ENCODE measurements at regions not wholly inside any gene's neighbourhood (a gene's known extent, or its start where the extent isn't known, plus 50 kb on each side); places are given as distances from the start of the nearest gene placed in this dataset.

GRCh38 chr13:73450583-73450982 lies 391.8 kb downstream of the KLF5 start:
- Histone ChIP-seq H3K27me3 (ENCODE audit: control insufficient read depth in 1 of 2, insufficient read depth in 1 of 2, low read length in 2 of 2) (no peaks in the 10 kb centered on the region), H3K9ac (ENCODE audit: low read length) (no peak overlapping the region), H3K4ac (ENCODE audit: low read depth in 1 of 2, low read length in 2 of 2) (no peak overlapping the region), H3K4me2 (ENCODE audit: low read length, poor library complexity, severe bottlenecking) (no peak overlapping the region), H2BK120ac (ENCODE audit: low read depth, low read length) (no peak overlapping the region), H4K91ac (ENCODE audit: low read length) (no peak overlapping the region), H4K8ac (ENCODE audit: low read length) (no peak overlapping the region), H2AK5ac (ENCODE audit: low read length, severe bottlenecking) (no peak overlapping the region), H3K36me3 (ENCODE audit: control insufficient read depth in 1 of 2, insufficient read depth in 2 of 2, low read depth in 1 of 2, low read length in 2 of 2) (no peaks in the 10 kb centered on the region), H2AFZ (ENCODE audit: low read depth, low read length) (no peak overlapping the region), H3K4me1 (ENCODE audit: control insufficient read depth, insufficient read depth, low read depth, low read length) (no peaks in the 10 kb centered on the region), H3K23ac (ENCODE audit: low read length in 2 of 2) (no peak overlapping the region), H3K4me3 (ENCODE audit: insufficient read depth in 1 of 2, low read depth in 1 of 2, low read length in 2 of 2) (no peak overlapping the region), H3K14ac (ENCODE audit: low read length in 2 of 2) (no peak overlapping the region), H3K9me3 (ENCODE audit: control insufficient read depth, low read length) (no peaks in the 10 kb centered on the region), H3K18ac (ENCODE audit: low read depth in 1 of 2, low read length in 2 of 2) (no peak overlapping the region), H3K79me1 (replicated peaks; ENCODE audit: low read length, poor library complexity, severe bottlenecking) (no peaks in the 10 kb centered on the region), H3K27ac (ENCODE audit: low read length, poor library complexity, severe bottlenecking) (no peak overlapping the region), H2BK5ac (ENCODE audit: low read depth, low read length, poor library complexity, severe bottlenecking) (no peak overlapping the region), H2BK12ac (ENCODE audit: low read length in 2 of 2) (no peak overlapping the region), H2BK15ac (ENCODE audit: low read depth, poor library complexity, severe bottlenecking) (no peak overlapping the region)
- WGBS: 13% methylated on average over 1 of the region's 2 CpGs
- no peak for DNase-seq

DNA sequence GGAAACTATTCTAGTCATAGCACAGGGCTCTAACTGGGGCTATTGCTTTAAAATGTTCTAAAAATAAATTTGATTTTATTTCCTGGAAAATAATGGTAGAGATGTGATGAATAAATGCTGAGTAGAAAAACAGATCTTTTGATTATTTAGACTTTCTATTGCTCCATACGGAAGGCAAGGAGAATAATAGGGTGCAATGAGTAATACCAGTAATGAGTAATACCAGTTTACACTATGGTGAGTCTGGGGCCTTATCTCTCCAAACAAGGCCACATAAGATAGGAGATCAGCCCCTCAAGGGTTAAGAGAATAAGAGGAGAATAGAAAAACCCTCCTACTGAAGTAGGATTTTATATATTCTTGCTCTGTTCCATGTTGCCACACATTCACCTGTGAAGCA lies 390.4 kb downstream of the KLF5 start:
- Histone ChIP-seq H2BK5ac (ENCODE audit: low read depth, low read length, poor library complexity, severe bottlenecking) (no peak overlapping the region), H4K91ac (ENCODE audit: low read length) (no peak overlapping the region), H3K4me1 (ENCODE audit: control insufficient read depth, insufficient read depth, low read depth, low read length) (no peaks in the 10 kb centered on the region), H3K27ac (ENCODE audit: low read length, poor library complexity, severe bottlenecking) (no peak overlapping the region), H3K14ac (ENCODE audit: low read length in 2 of 2) (no peak overlapping the region), H3K18ac (ENCODE audit: low read depth in 1 of 2, low read length in 2 of 2) (no peak overlapping the region), H3K9me3 (ENCODE audit: control insufficient read depth, low read length) (peaks cover 4% of the 10 kb centered on the region), H3K4me3 (ENCODE audit: insufficient read depth in 1 of 2, low read depth in 1 of 2, low read length in 2 of 2) (no peak overlapping the region), H3K23ac (ENCODE audit: low read length in 2 of 2) (no peak overlapping the region), H3K4ac (ENCODE audit: low read depth in 1 of 2, low read length in 2 of 2) (no peak overlapping the region), H2BK120ac (ENCODE audit: low read depth, low read length) (no peak overlapping the region), H3K79me1 (replicated peaks; ENCODE audit: low read length, poor library complexity, severe bottlenecking) (no peaks in the 10 kb centered on the region), H3K36me3 (ENCODE audit: control insufficient read depth in 1 of 2, insufficient read depth in 2 of 2, low read depth in 1 of 2, low read length in 2 of 2) (no peaks in the 10 kb centered on the region), H2BK12ac (ENCODE audit: low read length in 2 of 2) (no peak overlapping the region), H2BK15ac (ENCODE audit: low read depth, poor library complexity, severe bottlenecking) (no peak overlapping the region), H2AK5ac (ENCODE audit: low read length, severe bottlenecking) (no peak overlapping the region), H3K27me3 (ENCODE audit: control insufficient read depth in 1 of 2, insufficient read depth in 1 of 2, low read length in 2 of 2) (no peaks in the 10 kb centered on the region), H3K4me2 (ENCODE audit: low read length, poor library complexity, severe bottlenecking) (no peak overlapping the region), H3K9ac (ENCODE audit: low read length) (no peak overlapping the region), H2AFZ (ENCODE audit: low read depth, low read length) (no peak overlapping the region), H4K8ac (ENCODE audit: low read length) (no peak overlapping the region)
- 50% methylated on average over 1 of the region's 1 CpG for WGBS
- no peak for DNase-seq

DNA sequence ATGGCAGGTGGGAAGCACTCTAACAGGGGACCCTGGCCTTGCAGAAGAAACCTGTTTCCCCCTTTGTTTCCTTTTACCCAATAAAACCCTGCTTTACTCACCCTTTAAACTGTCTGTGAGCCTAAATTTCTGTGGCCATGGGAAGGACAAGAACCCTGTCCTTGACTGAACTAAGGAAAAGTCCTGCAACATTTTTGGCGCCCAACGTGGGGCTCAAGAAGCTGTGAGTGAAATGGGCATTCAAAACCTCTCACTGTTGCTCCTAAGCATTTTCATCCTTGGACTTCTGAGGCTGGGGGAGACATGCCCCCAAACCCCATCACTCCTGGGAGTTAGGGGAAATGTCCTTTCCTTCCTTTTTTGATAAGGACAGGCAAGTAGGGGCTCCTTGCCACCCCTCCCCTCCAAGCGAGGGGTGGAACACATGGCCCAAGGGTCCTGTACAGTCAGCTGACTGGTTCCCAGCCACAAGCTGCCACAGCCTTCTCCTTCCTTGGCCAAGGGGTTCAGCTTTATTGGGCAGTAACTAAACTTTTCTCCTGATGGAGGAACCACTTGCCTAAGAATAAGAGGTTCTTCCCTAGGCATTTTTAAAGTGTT lies 381.6 kb downstream of the KLF5 start:
- Histone ChIP-seq H3K18ac (ENCODE audit: low read depth in 1 of 2, low read length in 2 of 2) (no peak overlapping the region), H3K14ac (ENCODE audit: low read length in 2 of 2) (no peak overlapping the region), H3K9ac (ENCODE audit: low read length) (no peak overlapping the region), H3K27me3 (ENCODE audit: control insufficient read depth in 1 of 2, insufficient read depth in 1 of 2, low read length in 2 of 2) (no peaks in the 10 kb centered on the region), H2AFZ (ENCODE audit: low read depth, low read length) (no peak overlapping the region), H3K4me1 (ENCODE audit: control insufficient read depth, insufficient read depth, low read depth, low read length) (no peaks in the 10 kb centered on the region), H3K4ac (ENCODE audit: low read depth in 1 of 2, low read length in 2 of 2) (no peak overlapping the region), H2BK120ac (ENCODE audit: low read depth, low read length) (no peak overlapping the region), H2AK5ac (ENCODE audit: low read length, severe bottlenecking) (no peak overlapping the region), H4K8ac (ENCODE audit: low read length) (no peak overlapping the region), H3K27ac (ENCODE audit: low read length, poor library complexity, severe bottlenecking) (no peak overlapping the region), H2BK5ac (ENCODE audit: low read depth, low read length, poor library complexity, severe bottlenecking) (no peak overlapping the region), H3K4me3 (ENCODE audit: insufficient read depth in 1 of 2, low read depth in 1 of 2, low read length in 2 of 2) (no peak overlapping the region), H2BK12ac (ENCODE audit: low read length in 2 of 2) (no peak overlapping the region), H3K23ac (ENCODE audit: low read length in 2 of 2) (no peak overlapping the region), H4K91ac (ENCODE audit: low read length) (no peak overlapping the region), H3K4me2 (ENCODE audit: low read length, poor library complexity, severe bottlenecking) (no peak overlapping the region), H3K79me1 (replicated peaks; ENCODE audit: low read length, poor library complexity, severe bottlenecking) (no peaks in the 10 kb centered on the region), H2BK15ac (ENCODE audit: low read depth, poor library complexity, severe bottlenecking) (no peak overlapping the region), H3K9me3 (ENCODE audit: control insufficient read depth, low read length) (peaks cover 63% of the 10 kb centered on the region), H3K36me3 (ENCODE audit: control insufficient read depth in 1 of 2, insufficient read depth in 2 of 2, low read depth in 1 of 2, low read length in 2 of 2) (no peaks in the 10 kb centered on the region)
- DNase-seq: peak; percentile 27
- WGBS: 85% methylated on average over 3 of the region's 3 CpGs

- Histone ChIP-seq H2BK5ac (ENCODE audit: low read depth, low read length, poor library complexity, severe bottlenecking) (no peak overlapping the region), H3K27ac (ENCODE audit: low read length, poor library complexity, severe bottlenecking) (no peak overlapping the region), H4K91ac (ENCODE audit: low read length) (no peak overlapping the region), H3K23ac (ENCODE audit: low read length in 2 of 2) (no peak overlapping the region), H3K4me3 (ENCODE audit: insufficient read depth in 1 of 2, low read depth in 1 of 2, low read length in 2 of 2) (no peak overlapping the region), H3K9me3 (ENCODE audit: control insufficient read depth, low read length) (peaks cover 36% of the 10 kb centered on the region), H4K8ac (ENCODE audit: low read length) (no peak overlapping the region), H3K4me1 (ENCODE audit: control insufficient read depth, insufficient read depth, low read depth, low read length) (no peaks in the 10 kb centered on the region), H3K4me2 (ENCODE audit: low read length, poor library complexity, severe bottlenecking) (no peak overlapping the region), H3K14ac (ENCODE audit: low read length in 2 of 2) (no peak overlapping the region), H2BK120ac (ENCODE audit: low read depth, low read length) (no peak overlapping the region), H3K27me3 (ENCODE audit: control insufficient read depth in 1 of 2, insufficient read depth in 1 of 2, low read length in 2 of 2) (no peaks in the 10 kb centered on the region), H3K79me1 (replicated peaks; ENCODE audit: low read length, poor library complexity, severe bottlenecking) (no peaks in the 10 kb centered on the region), H3K36me3 (ENCODE audit: control insufficient read depth in 1 of 2, insufficient read depth in 2 of 2, low read depth in 1 of 2, low read length in 2 of 2) (no peaks in the 10 kb centered on the region), H2BK12ac (ENCODE audit: low read length in 2 of 2) (no peak overlapping the region), H3K4ac (ENCODE audit: low read depth in 1 of 2, low read length in 2 of 2) (no peak overlapping the region), H2AK5ac (ENCODE audit: low read length, severe bottlenecking) (no peak overlapping the region), H2BK15ac (ENCODE audit: low read depth, poor library complexity, severe bottlenecking) (no peak overlapping the region), H3K18ac (ENCODE audit: low read depth in 1 of 2, low read length in 2 of 2) (no peak overlapping the region), H2AFZ (ENCODE audit: low read depth, low read length) (no peak overlapping the region), H3K9ac (ENCODE audit: low read length) (no peak overlapping the region)
- DNase-seq: no peak
- WGBS: 68% methylated on average over 2 of the region's 2 CpGs
These were observed 375.1 kb downstream of the KLF5 start for GRCh38 chr13:73433890-73434289.

Data from mesenchymal stem cell (in vitro differentiated cells and primary cell).